EL (cell line): ENCODE measurements at regions not wholly inside any gene's neighbourhood (a gene's known extent, or its start where the extent isn't known, plus 50 kb on each side); places are given as distances from the start of the nearest gene placed in this dataset.
"Not testable (repeated sequence)": the region's sequence is repeated elsewhere in the genome, so short reads cannot be mapped to it uniquely, and the experiment has no call there.

Experiments used
- DNase-seq: peaks from one replicate; pipeline ENCODE4 v3.0.0-alpha.2; 2016

DNA sequence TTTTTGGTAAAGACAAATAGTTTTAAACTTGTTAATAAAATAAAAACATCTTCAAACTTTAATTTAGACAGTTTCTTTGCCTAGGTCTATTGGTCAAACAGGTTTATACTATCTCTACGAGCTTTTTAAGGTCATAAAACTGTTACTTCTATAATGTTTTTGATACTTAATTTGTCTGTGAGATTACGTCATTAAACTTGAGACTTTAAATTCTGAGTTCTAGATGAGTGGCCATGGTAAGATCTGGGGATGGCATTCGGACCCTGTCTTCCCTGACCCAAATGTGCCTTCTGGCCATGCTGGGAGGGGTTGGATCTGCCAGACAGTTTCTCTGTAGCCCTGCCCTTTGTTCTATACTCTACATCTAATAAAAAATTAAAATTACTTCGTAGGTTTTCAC, 497.8 kb downstream of the TMEM135 start:
- DNase-seq = no peak

DNA sequence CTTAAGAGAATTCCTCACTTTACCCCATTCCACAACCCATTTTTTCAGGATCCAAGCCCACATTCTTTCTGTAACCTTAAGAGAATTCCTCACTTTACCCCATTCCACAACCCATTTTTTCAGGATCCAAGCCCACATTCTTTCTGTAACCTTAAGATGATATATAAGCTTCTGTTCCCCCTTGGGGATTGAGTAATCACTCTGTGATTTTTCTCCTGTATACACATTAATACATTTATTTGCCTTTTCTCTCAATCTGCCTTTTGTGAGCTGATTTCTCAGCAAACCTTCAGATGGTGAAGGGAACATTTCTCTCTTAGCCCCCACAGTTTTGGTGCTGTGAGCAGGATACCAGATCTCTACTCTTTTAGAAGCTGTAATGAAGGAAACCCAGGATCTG, 494.1 kb downstream of the TMEM135 start:
- DNase-seq = peak; percentile 28

GRCh38 chr11:87529486-87529885, 491.8 kb downstream of the TMEM135 start:
- peak; percentile 10 for DNase-seq

GRCh38 chr11:87528752-87529151, 491.0 kb downstream of the TMEM135 start:
- DNase-seq = no peak

GRCh38 chr11:87523276-87523675, 485.5 kb downstream of the TMEM135 start:
- DNase-seq = no peak

- no peak for DNase-seq
Measured at GRCh38 chr11:87518266-87518665, 480.5 kb downstream of the TMEM135 start.

GRCh38 chr11:87517351-87517750, 479.6 kb downstream of the TMEM135 start:
- DNase-seq = no peak

- not testable (repeated sequence) for DNase-seq
Measured at GRCh38 chr11:87507722-87508121, 470.0 kb downstream of the TMEM135 start.

GRCh38 chr11:87506946-87507345, 469.2 kb downstream of the TMEM135 start:
- DNase-seq = not testable (repeated sequence)

GRCh38 chr11:87501388-87501787, 463.7 kb downstream of the TMEM135 start:
- no peak for DNase-seq

GRCh38 chr11:87494936-87495335, 457.2 kb downstream of the TMEM135 start:
- not testable (repeated sequence) for DNase-seq

- DNase-seq = not testable (repeated sequence)
Measured at GRCh38 chr11:87494026-87494425, 456.3 kb downstream of the TMEM135 start.

GRCh38 chr11:87493516-87493915, 455.8 kb downstream of the TMEM135 start:
- peak; percentile 67 for DNase-seq

DNA sequence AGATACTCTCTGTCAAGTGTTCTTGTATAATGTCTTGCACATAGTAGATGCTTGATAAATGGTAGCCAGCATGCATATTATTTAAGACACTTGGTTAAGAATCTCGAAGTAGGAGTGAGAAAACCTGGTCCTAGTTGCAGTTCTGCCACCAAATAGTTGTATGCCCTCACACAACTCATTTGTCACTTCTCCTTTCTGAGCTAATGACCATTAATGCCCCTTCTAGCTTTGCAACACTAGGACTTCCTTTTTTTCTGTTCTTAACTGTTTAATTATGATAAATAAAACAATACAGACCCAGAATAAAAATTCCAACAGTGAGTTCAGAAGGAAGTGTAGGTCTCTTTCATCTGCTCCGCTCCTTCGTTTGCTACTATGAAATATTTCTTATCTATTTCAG, 453.6 kb downstream of the TMEM135 start:
- DNase-seq = no peak

DNA sequence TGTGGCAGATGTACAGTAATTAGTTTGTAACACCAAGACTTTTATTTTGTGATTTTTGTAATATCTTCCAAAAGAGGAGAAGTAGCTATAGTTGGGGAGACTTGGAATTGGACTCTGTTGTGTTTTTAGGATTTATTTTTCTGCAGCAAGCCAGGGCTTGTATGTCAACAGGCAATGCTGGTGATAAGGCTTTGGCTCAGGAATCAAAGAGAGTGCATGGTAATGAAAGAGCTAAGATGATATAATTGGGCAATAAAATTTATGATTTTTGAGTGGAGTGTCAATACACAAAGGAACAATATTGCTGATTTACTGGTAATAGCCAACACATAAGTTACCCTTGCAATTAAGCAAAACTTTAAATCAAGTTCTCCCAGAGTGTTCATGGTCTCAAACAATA, 452.9 kb downstream of the TMEM135 start:
- no peak for DNase-seq

- DNase-seq = no peak
Measured at GRCh38 chr11:87484566-87484965, 446.8 kb downstream of the TMEM135 start.

- DNase-seq = no peak
Measured at GRCh38 chr11:87477321-87477720, 439.6 kb downstream of the TMEM135 start.

- DNase-seq = peak; percentile 99
Measured at GRCh38 chr11:87473174-87473573, 435.4 kb downstream of the TMEM135 start.

DNA sequence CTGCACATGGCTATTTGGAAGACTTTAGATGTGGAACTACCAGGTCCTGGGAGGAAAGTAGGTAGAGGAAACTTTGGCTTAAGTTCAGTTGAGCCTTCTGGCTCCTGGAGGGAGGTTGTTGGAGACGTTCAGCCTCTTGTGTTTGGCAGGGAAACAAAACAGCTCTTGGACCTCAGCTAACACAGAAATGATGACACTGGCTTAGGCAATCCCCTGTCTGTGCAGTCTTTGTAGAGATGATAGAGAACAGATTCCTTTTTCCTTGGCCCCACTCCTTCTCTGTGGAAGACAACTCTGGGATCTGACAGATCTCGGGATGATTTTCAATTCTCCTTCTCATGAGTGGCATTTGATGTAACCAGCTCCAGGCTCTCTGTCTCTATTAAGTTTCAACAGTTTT, 428.5 kb downstream of the TMEM135 start:
- no peak for DNase-seq

DNA sequence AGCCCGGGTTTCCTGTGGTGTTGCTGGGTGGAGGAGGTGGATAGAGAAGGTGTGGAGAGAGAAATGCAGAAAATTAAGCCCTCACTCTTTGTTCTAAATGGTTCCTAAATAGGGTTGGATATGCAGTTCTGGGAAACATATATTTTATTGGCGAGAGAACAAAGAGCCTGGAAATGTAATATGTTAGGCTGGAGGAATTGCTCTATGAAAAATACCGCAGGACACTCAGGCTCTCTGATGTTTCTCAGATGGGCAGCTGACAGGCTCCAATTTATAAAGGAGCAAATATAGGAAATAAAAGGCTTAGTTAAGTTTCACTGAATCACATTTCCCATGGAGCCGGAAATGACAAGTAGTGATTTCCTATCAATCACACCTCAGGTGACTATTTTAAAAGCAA, 428.0 kb downstream of the TMEM135 start:
- no peak for DNase-seq

DNA sequence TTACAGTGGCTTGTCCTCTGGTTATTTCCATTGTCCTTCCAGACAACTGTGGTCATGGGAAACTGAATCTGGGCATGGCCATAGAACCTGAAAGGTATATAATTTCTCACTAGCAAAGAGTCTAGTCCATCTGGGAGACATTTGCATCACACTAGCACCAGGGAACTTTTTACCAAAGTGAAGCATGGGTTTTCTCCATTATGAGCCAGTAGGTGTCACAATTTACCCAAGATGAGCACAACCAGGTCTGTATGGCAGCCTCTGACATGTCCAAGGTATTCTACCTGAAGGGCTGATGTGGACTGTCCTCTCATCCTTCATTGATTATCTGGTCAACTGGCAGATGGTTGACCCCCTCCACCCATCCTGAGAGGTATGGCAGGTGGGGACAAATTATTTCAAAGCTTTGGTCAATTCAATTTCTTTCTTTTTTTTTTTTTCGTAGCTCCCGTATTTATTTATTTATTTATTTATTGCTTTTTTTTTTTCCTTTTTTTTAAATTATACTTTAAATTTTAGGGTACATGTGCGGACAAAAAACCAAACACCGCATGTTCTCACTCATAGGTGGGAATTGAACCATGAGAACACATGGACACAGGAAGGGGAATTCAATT, 425.9 kb downstream of the TMEM135 start:
- DNase-seq = peak; percentile 50

DNA sequence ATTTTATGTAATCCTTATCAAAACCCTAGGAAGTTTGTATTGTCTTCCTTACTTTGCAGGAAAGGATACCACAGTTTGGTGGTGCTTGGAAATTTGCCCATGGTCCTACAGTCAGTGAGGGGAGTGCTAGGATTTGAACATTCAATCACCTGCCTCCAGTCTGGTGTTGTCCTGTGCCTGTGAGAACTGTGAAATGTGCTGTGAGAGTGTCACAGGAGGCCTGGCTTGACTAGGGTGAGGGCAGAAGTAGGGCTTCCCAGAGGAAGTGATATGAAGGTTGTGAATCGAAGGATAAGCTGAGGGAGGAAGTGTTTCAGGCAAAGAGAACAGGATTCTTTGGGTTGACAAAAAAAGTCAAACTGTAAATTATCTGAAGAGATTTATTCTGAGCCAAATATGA, 424.4 kb downstream of the TMEM135 start:
- no peak for DNase-seq

- no peak for DNase-seq
Measured at GRCh38 chr11:87460842-87461637, 423.3 kb downstream of the TMEM135 start.

DNA sequence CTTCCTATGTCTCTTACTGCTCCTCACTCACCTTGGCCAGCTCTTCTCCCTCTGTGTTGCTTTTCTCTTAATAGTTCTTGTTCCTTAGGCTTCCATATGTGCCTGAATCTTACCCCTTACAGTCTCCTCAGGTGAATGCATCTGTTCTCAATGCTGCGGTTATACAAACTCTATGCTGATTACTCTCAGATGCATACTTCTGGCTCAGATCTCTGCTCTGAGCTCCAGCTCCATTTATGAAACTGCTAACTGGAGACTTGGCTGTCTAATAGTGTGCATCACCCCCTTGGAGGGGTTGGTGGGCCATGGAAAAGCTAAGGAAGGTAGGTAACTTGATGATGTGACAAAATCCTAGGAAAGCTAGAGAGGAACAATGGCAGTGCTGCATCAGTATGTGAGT, 422.5 kb downstream of the TMEM135 start:
- DNase-seq = no peak

DNA sequence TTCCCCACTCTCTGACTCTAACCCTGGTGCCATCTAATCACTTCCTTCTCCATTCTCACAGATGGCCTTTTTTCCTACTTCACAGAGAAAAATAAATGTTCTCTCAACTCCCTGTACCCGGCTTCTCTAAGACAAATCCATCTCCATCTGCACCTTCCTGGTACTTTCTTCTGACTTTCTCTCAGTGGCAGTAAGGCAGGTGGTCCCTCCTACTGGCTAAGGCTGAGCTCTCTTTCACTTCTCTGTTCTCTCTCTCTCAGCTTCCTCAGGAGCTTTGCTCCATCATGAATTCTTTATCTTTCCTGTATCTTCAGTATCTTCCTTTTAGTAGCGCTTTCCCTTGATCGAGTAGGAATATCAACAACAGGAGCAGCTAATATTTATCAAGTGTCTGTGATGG, 421.6 kb downstream of the TMEM135 start:
- DNase-seq = no peak
